Keratinocyte (primary cell): ENCODE measurements at regions not wholly inside any gene's neighbourhood (a gene's known extent, or its start where the extent isn't known, plus 50 kb on each side); places are given as distances from the start of the nearest gene placed in this dataset.

Source experiments
- DNase-seq: peaks from one replicate; pipeline ENCODE4 v3.0.0-alpha.2; 2011; ENCODE audit warnings: low read depth, missing footprints, low spot score
- FAIRE-seq: peaks from 2 replicates; lab custom pipeline; 2011; peaks lifted over from hg19 to GRCh38; lab: Jason Lieb, UNC
- H2AFZ ChIP-seq: 2 replicates; pipeline ENCODE4 v1.6.0; 2012; ENCODE audit warnings: low read length, control low read depth, inconsistent platforms; ENCODE audit not compliant: control insufficient read depth
- H3K27ac ChIP-seq: 2 replicates; pipeline ENCODE4 v1.5.1; 2011; ENCODE audit warnings: low read length; ENCODE audit not compliant: control insufficient read depth, insufficient read depth
- H3K27me3 ChIP-seq: 3 replicates; pipeline ENCODE4 v1.6.0; 2011; ENCODE audit warnings: low read length; ENCODE audit not compliant: control insufficient read depth, insufficient read depth; ENCODE audit errors: extremely low read depth
- H3K36me3 ChIP-seq, 2 experiments: 2 replicates in 1 of 2; 3 replicates in 1 of 2; pipeline ENCODE4 v1.5.1; 2011; ENCODE audit warnings: low read length in 2 of 2, mild to moderate bottlenecking in 1 of 2; ENCODE audit not compliant: control insufficient read depth in 2 of 2, insufficient read depth in 2 of 2; ENCODE audit errors: extremely low read depth in 1 of 2
- H3K4me1 ChIP-seq: 3 replicates; pipeline ENCODE4 v1.5.1; 2011; ENCODE audit warnings: low read length; ENCODE audit not compliant: control insufficient read depth, insufficient read depth; ENCODE audit errors: extremely low read depth
- H3K4me2 ChIP-seq: 3 replicates; pipeline ENCODE4 v1.6.0; 2011; ENCODE audit warnings: low read depth, low read length; ENCODE audit not compliant: control insufficient read depth, insufficient read depth; ENCODE audit errors: extremely low read depth
- H3K4me3 ChIP-seq, 3 experiments: fragments of 200-600 bp in 1 of 3; sonication (generic) in 1 of 3; 2 replicates in 2 of 3; 3 replicates in 1 of 3; pipeline ENCODE4 v1.5.1; 2011 to 2016; ENCODE audit warnings: low read length in 3 of 3, mild to moderate bottlenecking in 3 of 3, control low read depth in 2 of 3, inconsistent platforms in 1 of 3, low read depth in 1 of 3, mixed read lengths in 1 of 3, mixed run types in 1 of 3, moderate library complexity in 1 of 3; ENCODE audit not compliant: control insufficient read depth in 2 of 3, insufficient read depth in 2 of 3; ENCODE audit errors: extremely low read depth in 1 of 3
- H3K79me2 ChIP-seq: 2 replicates; pipeline ENCODE4 v1.6.0; 2012; ENCODE audit warnings: low read length; ENCODE audit not compliant: control insufficient read depth, insufficient read depth
- H3K9ac ChIP-seq: 3 replicates; pipeline ENCODE4 v1.6.0; 2011; ENCODE audit warnings: low read length; ENCODE audit not compliant: control insufficient read depth, insufficient read depth; ENCODE audit errors: extremely low read depth
- H3K9me1 ChIP-seq: 3 replicates; pipeline ENCODE4 v1.6.0; 2011; ENCODE audit warnings: low read length; ENCODE audit not compliant: control insufficient read depth, insufficient read depth; ENCODE audit errors: extremely low read depth
- H3K9me3 ChIP-seq: 2 replicates; pipeline ENCODE4 v1.5.1; 2012; ENCODE audit warnings: low read depth, low read length; ENCODE audit not compliant: control insufficient read depth
- H4K20me1 ChIP-seq: 3 replicates; pipeline ENCODE4 v1.6.0; 2011; ENCODE audit warnings: low read length; ENCODE audit not compliant: control insufficient read depth, insufficient read depth; ENCODE audit errors: extremely low read depth
- EZH2 ChIP-seq: IDR thresholded peaks from one replicate; pipeline ENCODE4 v1.6.1; 2012; ENCODE audit warnings: inconsistent platforms, mild to moderate bottlenecking, low read length, moderate library complexity
- dilution Hi-C: fragments of 300-500 bp; cut with MboI; formaldehyde crosslinking; loops from one replicate; pipeline ENCODE4 v1.7.0; 2020; ENCODE audit warnings: low sequenced_read_pairs; ENCODE audit not compliant: extremely low pct_ligation_motif_present
- TF ChIP-seq, protein P1 (sequence below), 3 experiments: IDR thresholded peaks in 1 of 3; conservative IDR thresholded peaks in 1 of 3; optimal IDR thresholded peaks in 1 of 3; 2 replicates in 2 of 3; 3 replicates in 1 of 3; pipeline versions ENCODE3 to v1.5.1; 2011; ENCODE audit warnings: low read length in 3 of 3, mild to moderate bottlenecking in 3 of 3, moderate library complexity in 2 of 3, control low read depth in 1 of 3, inconsistent platforms in 1 of 3; ENCODE audit not compliant: insufficient read depth in 2 of 3; ENCODE audit errors: extremely low read depth in 1 of 3

DNA sequence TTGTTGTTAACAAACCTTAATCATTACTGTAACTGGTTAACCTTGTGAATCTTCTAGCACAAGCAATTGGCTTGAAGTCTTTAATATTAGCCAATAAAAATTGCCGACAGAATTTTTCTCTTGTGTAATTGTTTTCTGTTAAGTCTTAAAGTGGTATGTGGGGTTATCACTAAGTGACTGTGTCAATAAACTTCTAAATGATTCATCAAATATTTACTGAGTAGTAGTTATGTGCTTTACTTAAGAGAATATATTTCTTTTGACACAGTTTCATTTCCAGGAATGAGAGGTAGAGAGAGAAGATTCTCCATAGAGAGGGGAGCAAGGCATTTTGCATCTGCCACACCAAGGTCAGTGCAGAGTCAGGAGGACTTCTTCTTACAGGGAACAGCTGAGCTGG is 2361.6 kb upstream of the AGA start:
- no peaks in the 10 kb centered on the region for H3K4me1 ChIP-seq
- no peaks in the 10 kb centered on the region for H3K9me3 ChIP-seq
- TF ChIP-seq, protein P1, sequence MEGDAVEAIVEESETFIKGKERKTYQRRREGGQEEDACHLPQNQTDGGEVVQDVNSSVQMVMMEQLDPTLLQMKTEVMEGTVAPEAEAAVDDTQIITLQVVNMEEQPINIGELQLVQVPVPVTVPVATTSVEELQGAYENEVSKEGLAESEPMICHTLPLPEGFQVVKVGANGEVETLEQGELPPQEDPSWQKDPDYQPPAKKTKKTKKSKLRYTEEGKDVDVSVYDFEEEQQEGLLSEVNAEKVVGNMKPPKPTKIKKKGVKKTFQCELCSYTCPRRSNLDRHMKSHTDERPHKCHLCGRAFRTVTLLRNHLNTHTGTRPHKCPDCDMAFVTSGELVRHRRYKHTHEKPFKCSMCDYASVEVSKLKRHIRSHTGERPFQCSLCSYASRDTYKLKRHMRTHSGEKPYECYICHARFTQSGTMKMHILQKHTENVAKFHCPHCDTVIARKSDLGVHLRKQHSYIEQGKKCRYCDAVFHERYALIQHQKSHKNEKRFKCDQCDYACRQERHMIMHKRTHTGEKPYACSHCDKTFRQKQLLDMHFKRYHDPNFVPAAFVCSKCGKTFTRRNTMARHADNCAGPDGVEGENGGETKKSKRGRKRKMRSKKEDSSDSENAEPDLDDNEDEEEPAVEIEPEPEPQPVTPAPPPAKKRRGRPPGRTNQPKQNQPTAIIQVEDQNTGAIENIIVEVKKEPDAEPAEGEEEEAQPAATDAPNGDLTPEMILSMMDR (optimal IDR thresholded peaks at IDR 0.05 in 1 of 3, IDR thresholded peaks at IDR 0.05 in 1 of 3, conservative IDR thresholded peaks at IDR 0.05 in 1 of 3; ENCODE audit: extremely low read depth in 1 of 3, insufficient read depth in 2 of 3, low read length in 3 of 3): no peak
- no peak for TF ChIP-seq EZH2
- H3K9me1 ChIP-seq: no peaks in the 10 kb centered on the region
- FAIRE-seq (no peak), DNase-seq (no peak)
- H3K79me2 ChIP-seq: no peaks in the 10 kb centered on the region
- H3K4me3 ChIP-seq: no peak overlapping the region
- no peaks in the 10 kb centered on the region for H4K20me1 ChIP-seq
- H3K4me2 ChIP-seq: no peak overlapping the region
- H3K9ac ChIP-seq: no peak overlapping the region
- H3K36me3 ChIP-seq: no peaks in the 10 kb centered on the region
- dilution Hi-C loops: no loop called here
- H2AFZ ChIP-seq: no peak overlapping the region
- no peak overlapping the region for H3K27ac ChIP-seq
- no peaks in the 10 kb centered on the region for H3K27me3 ChIP-seq

DNA sequence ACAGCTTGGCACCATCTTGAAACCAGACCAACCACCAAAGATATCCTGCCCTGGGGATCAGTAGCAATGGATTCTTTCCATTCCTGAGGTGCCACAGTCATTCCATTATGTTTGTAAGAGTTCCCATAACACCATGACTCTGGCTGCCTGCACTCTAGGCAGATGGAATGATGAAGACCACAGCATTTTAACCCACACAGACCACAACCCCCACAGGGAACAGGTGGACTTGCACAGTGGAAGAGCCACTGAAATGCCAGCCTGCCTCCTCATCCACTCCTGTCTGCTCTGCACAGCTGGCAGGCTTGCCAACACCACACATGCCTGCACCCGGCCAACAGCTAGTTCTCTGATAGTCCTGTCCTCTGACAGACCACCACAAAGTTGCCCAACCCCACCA is 2362.2 kb upstream of the AGA start:
- Histone ChIP-seq H3K27me3 (no peaks in the 10 kb centered on the region), H3K36me3 (no peaks in the 10 kb centered on the region), H3K4me1 (no peaks in the 10 kb centered on the region), H2AFZ (no peak overlapping the region), H3K9ac (no peak overlapping the region), H3K79me2 (no peaks in the 10 kb centered on the region), H4K20me1 (no peaks in the 10 kb centered on the region), H3K4me2 (no peak overlapping the region), H3K9me1 (no peaks in the 10 kb centered on the region), H3K27ac (no peak overlapping the region), H3K4me3 (no peak overlapping the region), H3K9me3 (peaks cover 1% of the 10 kb centered on the region)
- dilution Hi-C loops: no loop called here
- TF ChIP-seq, protein P1 (optimal IDR thresholded peaks at IDR 0.05 in 1 of 3, IDR thresholded peaks at IDR 0.05 in 1 of 3, conservative IDR thresholded peaks at IDR 0.05 in 1 of 3; ENCODE audit: extremely low read depth in 1 of 3, insufficient read depth in 2 of 3, low read length in 3 of 3): no peak
- TF ChIP-seq EZH2: no peak
- DNase-seq (no peak), FAIRE-seq (no peak)
